HUES64 (cell line): ENCODE measurements at regions not wholly inside any gene's neighbourhood (a gene's known extent, or its start where the extent isn't known, plus 50 kb on each side); places are given as distances from the start of the nearest gene placed in this dataset.

ENCODE experiments used
- H3K27ac ChIP-seq: 2 replicates; pipeline ENCODE4 v1.7.0; 2013; ENCODE audit warnings: low read depth, low read length, inconsistent platforms
- H3K27me3 ChIP-seq: 2 replicates; pipeline ENCODE4 v1.6.1; 2013; ENCODE audit warnings: mild to moderate bottlenecking, low read length; ENCODE audit not compliant: insufficient read depth
- H3K36me3 ChIP-seq: 2 replicates; pipeline ENCODE4 v1.6.1; 2013; ENCODE audit warnings: mild to moderate bottlenecking, low read length; ENCODE audit not compliant: insufficient read depth
- H3K4me1 ChIP-seq: 2 replicates; pipeline ENCODE4 v1.6.1; 2013; ENCODE audit warnings: mild to moderate bottlenecking, low read length, moderate library complexity; ENCODE audit not compliant: insufficient read depth
- H3K4me3 ChIP-seq: 2 replicates; pipeline ENCODE4 v1.5.1; 2013; ENCODE audit warnings: mild to moderate bottlenecking, low read length, moderate library complexity
- H3K9ac ChIP-seq: 2 replicates; pipeline ENCODE4 v1.6.1; 2013; ENCODE audit warnings: mild to moderate bottlenecking, low read depth, low read length
- H3K9me3 ChIP-seq: 2 replicates; pipeline ENCODE4 v1.6.1; 2013; ENCODE audit warnings: low read depth, low read length; ENCODE audit not compliant: insufficient read depth
- WGBS: fragments of 150-250, 120-280 bp; methylation state at CpG from one replicate; pipeline ENCODE4 v1.1.7; 2013; ENCODE audit warnings: missing lambda C conversion rate; 5-methylcytosine and 5-hydroxymethylcytosine counted together

- 87% methylated on average over 8 of the region's 9 CpGs for WGBS
- peaks cover 18% of the 10 kb centered on the region for H3K4me1 ChIP-seq
- H3K9ac ChIP-seq, result no peak overlapping the region
- no peak overlapping the region for H3K4me3 ChIP-seq
- no peaks in the 10 kb centered on the region for H3K9me3 ChIP-seq
- H3K27me3 ChIP-seq, result no peaks in the 10 kb centered on the region
- H3K36me3 ChIP-seq, result no peaks in the 10 kb centered on the region
- no peak overlapping the region for H3K27ac ChIP-seq
Observed at GRCh38 chr20:51116765-51117686, 94.1 kb upstream of the KCNG1 start.

GRCh38 chr20:51111290-51111689 lies 88.4 kb upstream of the KCNG1 start:
- Histone ChIP-seq H3K36me3 (no peaks in the 10 kb centered on the region), H3K27ac (no peak overlapping the region), H3K4me3 (no peak overlapping the region), H3K4me1 (no peaks in the 10 kb centered on the region), H3K27me3 (no peaks in the 10 kb centered on the region), H3K9ac (no peak overlapping the region), H3K9me3 (no peaks in the 10 kb centered on the region)
- WGBS, result 96% methylated on average over 7 of the region's 8 CpGs

- WGBS, result 92% methylated on average over 13 of the region's 13 CpGs
- H3K4me3 ChIP-seq, result no peak overlapping the region
- no peak overlapping the region for H3K27ac ChIP-seq
- H3K27me3 ChIP-seq, result no peaks in the 10 kb centered on the region
- H3K9ac ChIP-seq, result no peak overlapping the region
- H3K9me3 ChIP-seq, result no peaks in the 10 kb centered on the region
- no peaks in the 10 kb centered on the region for H3K4me1 ChIP-seq
- no peaks in the 10 kb centered on the region for H3K36me3 ChIP-seq
Observed at GRCh38 chr20:51108638-51109363, 85.9 kb upstream of the KCNG1 start.

GRCh38 chr20:51106011-51106410 lies 83.1 kb upstream of the KCNG1 start:
- Histone ChIP-seq H3K4me1 (no peaks in the 10 kb centered on the region), H3K27ac (no peak overlapping the region), H3K4me3 (no peak overlapping the region), H3K9ac (no peak overlapping the region), H3K9me3 (no peaks in the 10 kb centered on the region), H3K36me3 (no peaks in the 10 kb centered on the region), H3K27me3 (no peaks in the 10 kb centered on the region)
- 89% methylated on average over 3 of the region's 3 CpGs for whole genome bisulfite sequencing

GRCh38 chr20:51104960-51105920 lies 82.3 kb upstream of the KCNG1 start:
- Histone ChIP-seq H3K9ac (no peak overlapping the region), H3K27ac (no peak overlapping the region), H3K27me3 (no peaks in the 10 kb centered on the region), H3K4me1 (no peaks in the 10 kb centered on the region), H3K9me3 (no peaks in the 10 kb centered on the region), H3K36me3 (no peaks in the 10 kb centered on the region), H3K4me3 (no peak overlapping the region)
- 92% methylated on average over 8 of the region's 10 CpGs for WGBS

GRCh38 chr20:51100617-51101016 lies 77.7 kb upstream of the KCNG1 start:
- no peaks in the 10 kb centered on the region for H3K27me3 ChIP-seq
- H3K4me1 ChIP-seq, result no peaks in the 10 kb centered on the region
- no peak overlapping the region for H3K4me3 ChIP-seq
- no peak overlapping the region for H3K27ac ChIP-seq
- H3K36me3 ChIP-seq, result no peaks in the 10 kb centered on the region
- H3K9me3 ChIP-seq, result no peaks in the 10 kb centered on the region
- 92% methylated on average over 2 of the region's 2 CpGs for WGBS
- H3K9ac ChIP-seq, result no peak overlapping the region

- 0 out of 2 replicates have a peak, but pooled peaks cover 1% of the 10 kb centered on the region for H3K4me1 ChIP-seq
- H3K4me3 ChIP-seq, result no peak overlapping the region
- no peaks in the 10 kb centered on the region for H3K36me3 ChIP-seq
- no peak overlapping the region for H3K9ac ChIP-seq
- WGBS, result 52% methylated on average over 1 of the region's 1 CpG
- H3K27ac ChIP-seq, result no peak overlapping the region
- H3K9me3 ChIP-seq, result no peaks in the 10 kb centered on the region
- H3K27me3 ChIP-seq, result no peaks in the 10 kb centered on the region
Observed at GRCh38 chr20:51098284-51098810, 75.4 kb upstream of the KCNG1 start.

- H3K9me3 ChIP-seq, result no peaks in the 10 kb centered on the region
- no peak overlapping the region for H3K27ac ChIP-seq
- no peaks in the 10 kb centered on the region for H3K27me3 ChIP-seq
- H3K36me3 ChIP-seq, result no peaks in the 10 kb centered on the region
- WGBS, result 95% methylated on average over 8 of the region's 8 CpGs
- no peak overlapping the region for H3K9ac ChIP-seq
- H3K4me1 ChIP-seq, result peaks cover 9% of the 10 kb centered on the region
- no peak overlapping the region for H3K4me3 ChIP-seq
Observed at GRCh38 chr20:51097351-51098120, 74.6 kb upstream of the KCNG1 start.

GRCh38 chr20:51096582-51097267 lies 73.8 kb upstream of the KCNG1 start:
- Histone ChIP-seq H3K9ac (no peak overlapping the region), H3K4me3 (no peak overlapping the region), H3K36me3 (no peaks in the 10 kb centered on the region), H3K27me3 (no peaks in the 10 kb centered on the region), H3K9me3 (no peaks in the 10 kb centered on the region), H3K4me1 (peaks cover 17% of the 10 kb centered on the region), H3K27ac (no peak overlapping the region)
- 92% methylated on average over 13 of the region's 13 CpGs for WGBS
